GM13976 (cell line): ENCODE measurements at regions not wholly inside any gene's neighbourhood (a gene's known extent, or its start where the extent isn't known, plus 50 kb on each side); places are given as distances from the start of the nearest gene placed in this dataset.

Experiments used
- DNase-seq: peaks from one replicate; pipeline ENCODE4 v3.0.0; 2012; ENCODE audit warnings: low spot score
- CTCF ChIP-seq: IDR thresholded peaks from 2 replicates; pipeline ENCODE4 v1.5.1; 2012; ENCODE audit warnings: borderline replicate concordance, mild to moderate bottlenecking; ENCODE audit not compliant: insufficient read depth; ENCODE audit errors: extremely low read depth, missing control alignments, control extremely low read depth
- in situ Hi-C: fragments of 300-500 bp; cut with MboI; formaldehyde crosslinking; loops from one replicate; pipeline ENCODE4 v1.12.0; 2022; ENCODE audit warnings: low sequenced_read_pairs, mixed read lengths, inconsistent platforms; ENCODE audit not compliant: unreplicated experiment

GRCh38 chr9:117466111-117466510 is 51.3 kb upstream of the ASTN2 start:
- in situ Hi-C loops, result no loop called here
- DNase-seq, result no peak
- TF ChIP-seq CTCF, result no peak

GRCh38 chr9:117465706-117466105 is 50.8 kb upstream of the ASTN2 start:
- TF ChIP-seq CTCF, result no peak
- in situ Hi-C loops, result no loop called here
- DNase-seq, result no peak

- DNase-seq, result no peak
- TF ChIP-seq CTCF, result no peak
- in situ Hi-C loops, result no loop called here
These were observed 50.2 kb upstream of the ASTN2 start for GRCh38 chr9:117464941-117465616.
